ENCODE measurements at regions not wholly inside any gene's neighbourhood (a gene's known extent, or its start where the extent isn't known, plus 50 kb on each side); places are given as distances from the start of the nearest gene placed in this dataset.

- DNase-seq, result no peak
Observed at GRCh38 chr9:79131824-79132377, 439.9 kb upstream of the TLE4 start.

GRCh38 chr9:79134654-79135053 is 437.1 kb upstream of the TLE4 start:
- no peak for DNase-seq

DNA sequence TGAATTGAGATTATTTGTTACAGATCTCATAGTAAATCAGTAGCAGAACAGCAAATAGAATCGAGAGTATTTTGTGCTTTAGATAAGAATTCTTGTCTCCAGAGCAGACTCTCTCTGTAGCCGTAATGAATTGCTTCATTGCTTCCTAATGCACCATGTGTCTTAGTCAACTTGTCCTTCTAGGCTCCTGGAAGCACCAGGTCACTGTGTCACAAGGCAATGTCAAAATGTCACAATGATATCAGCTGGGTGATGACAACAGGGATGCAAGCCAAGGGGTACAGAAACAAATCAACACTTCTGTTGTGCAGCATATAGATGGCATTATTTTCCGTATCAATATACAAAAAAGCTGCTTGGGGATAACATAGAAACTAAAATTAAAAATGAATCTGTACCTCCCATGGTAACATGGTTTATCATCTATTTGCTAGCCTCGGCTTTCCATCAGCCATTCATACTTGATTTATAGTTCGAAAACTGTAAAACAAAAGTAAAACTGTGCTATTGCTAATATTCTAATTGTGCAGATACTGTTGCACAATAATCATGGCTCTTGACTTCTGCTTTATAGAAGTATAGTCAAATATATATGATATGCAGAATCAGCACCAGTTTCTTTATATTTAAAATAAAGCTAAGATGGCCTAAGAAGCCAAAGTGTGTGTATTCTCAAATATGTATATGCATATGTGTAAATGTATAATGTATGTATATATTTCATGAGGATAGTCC is 435.9 kb upstream of the TLE4 start:
- no peak for DNase-seq

GRCh38 chr9:79140751-79141150 is 431.0 kb upstream of the TLE4 start:
- no peak for DNase-seq

DNA sequence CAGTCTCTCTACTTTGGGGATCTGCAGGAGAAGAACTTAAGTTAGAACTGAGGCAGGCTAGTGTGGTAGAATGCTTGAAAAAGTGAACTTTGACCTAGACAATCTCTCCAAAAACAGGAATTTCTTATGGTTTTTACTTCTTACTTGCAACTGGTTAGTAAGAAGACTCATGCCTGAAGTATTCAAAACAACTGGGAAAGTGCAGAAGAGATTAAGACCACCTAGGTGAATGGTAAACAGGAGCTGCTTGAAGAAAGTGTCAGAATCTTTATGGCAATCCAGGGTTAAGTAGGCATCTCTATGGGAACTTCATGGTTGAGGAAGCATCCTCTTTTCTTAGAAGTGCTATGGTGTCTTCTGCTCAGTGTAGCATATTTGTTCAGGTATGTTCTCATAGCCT is 428.6 kb upstream of the TLE4 start:
- no peak for DNase-seq

DNA sequence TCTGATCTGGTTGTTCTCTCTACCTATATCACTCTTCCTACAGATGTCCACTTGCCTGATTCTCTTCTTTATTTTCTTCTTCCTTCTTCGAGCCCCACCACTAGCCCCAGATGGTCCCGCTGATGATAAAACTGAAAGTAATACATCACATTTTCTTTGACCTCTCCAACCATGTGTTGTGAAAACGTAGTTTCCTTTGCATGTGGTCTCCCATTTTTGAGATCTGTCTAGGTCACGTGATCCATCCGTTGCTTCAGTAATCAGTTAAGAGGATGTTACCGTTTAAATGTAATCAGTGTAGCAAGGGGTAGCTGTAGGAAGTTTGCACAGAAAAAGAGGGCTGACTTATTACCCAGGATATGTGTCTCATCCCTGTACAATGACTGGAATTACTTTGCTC is 426.3 kb upstream of the TLE4 start:
- DNase-seq, result no peak

- DNase-seq, result no peak
Observed at GRCh38 chr9:79149585-79149984, 422.2 kb upstream of the TLE4 start.

DNA sequence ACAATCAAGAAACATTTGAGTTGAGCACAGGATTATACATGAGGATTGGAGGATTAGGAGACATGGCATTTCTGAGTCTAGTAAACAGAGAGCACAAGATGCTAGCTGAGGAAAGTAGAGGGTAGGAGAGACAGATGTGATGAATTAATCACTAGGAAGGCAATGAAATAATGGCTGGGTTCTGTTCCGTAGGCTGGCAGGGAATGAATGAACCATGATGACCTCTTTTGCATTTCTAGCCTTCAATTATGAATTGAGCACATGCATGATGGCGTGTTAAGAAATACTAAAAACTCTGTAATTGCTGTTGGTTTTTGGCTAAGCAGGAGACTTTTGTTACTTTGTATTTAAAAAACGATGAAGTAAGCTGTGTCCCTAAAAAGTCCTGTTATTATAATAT is 420.0 kb upstream of the TLE4 start:
- DNase-seq, result no peak

GRCh38 chr9:79152306-79152705 is 419.5 kb upstream of the TLE4 start:
- DNase-seq, result no peak

DNA sequence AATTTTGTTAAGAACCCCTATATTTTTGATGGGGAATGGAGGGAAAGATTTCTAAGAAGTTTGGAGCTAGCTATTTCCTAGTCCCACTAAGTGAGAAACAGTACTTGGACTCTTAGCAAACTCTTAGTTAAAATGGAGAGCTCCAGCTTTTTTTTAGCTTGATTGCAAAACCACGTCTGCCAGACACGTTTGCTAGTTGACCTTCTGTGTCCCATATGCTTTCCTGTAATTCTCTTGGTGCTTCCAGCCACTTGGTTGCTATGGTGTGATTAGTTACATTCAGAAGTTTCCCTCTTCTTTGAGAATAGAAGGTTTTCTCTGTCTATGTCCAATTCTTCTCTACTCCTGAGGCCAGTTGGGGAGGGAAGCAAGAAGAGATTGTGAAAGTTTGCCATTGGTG is 417.0 kb upstream of the TLE4 start:
- no peak for DNase-seq

- DNase-seq, result no peak
Observed at GRCh38 chr9:79155308-79155707, 416.5 kb upstream of the TLE4 start.

GRCh38 chr9:79163544-79163943 is 408.2 kb upstream of the TLE4 start:
- no peak for DNase-seq

GRCh38 chr9:79164406-79164805 is 407.4 kb upstream of the TLE4 start:
- DNase-seq, result no peak

DNA sequence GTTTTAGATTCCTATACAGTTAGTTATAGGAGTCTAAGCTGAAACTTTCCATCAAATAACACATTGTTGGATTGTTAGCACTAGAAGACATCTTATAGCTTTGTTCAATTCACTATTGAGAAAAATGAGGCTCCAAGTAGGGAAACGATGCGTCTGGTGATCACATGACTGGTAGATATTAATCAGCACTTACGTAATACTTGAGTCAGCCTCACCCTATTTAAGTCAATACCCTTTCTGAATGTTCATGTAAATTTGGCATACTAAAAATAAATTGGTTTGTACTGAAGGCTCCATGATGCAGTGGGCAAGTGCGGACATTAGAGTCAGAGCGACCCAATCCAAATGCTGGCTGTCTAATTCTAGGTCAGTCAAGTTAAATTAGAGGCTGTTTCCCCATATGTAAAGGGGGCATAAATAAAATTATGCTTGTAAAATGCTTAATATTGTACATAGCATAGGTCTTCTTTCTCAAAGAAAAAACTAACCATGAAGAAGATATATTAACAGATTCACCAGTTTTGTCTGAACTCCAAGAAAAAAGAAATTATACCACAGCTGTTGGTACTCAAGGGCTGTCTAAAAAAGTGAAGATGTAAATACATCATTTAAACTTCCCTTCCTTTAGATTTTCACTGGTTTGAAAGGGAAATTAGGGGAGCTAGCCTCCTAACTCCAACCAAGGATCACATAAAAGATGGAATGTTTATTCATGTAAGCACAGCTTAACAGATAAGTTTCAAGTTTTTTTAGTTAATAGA is 406.6 kb upstream of the TLE4 start:
- no peak for DNase-seq

DNA sequence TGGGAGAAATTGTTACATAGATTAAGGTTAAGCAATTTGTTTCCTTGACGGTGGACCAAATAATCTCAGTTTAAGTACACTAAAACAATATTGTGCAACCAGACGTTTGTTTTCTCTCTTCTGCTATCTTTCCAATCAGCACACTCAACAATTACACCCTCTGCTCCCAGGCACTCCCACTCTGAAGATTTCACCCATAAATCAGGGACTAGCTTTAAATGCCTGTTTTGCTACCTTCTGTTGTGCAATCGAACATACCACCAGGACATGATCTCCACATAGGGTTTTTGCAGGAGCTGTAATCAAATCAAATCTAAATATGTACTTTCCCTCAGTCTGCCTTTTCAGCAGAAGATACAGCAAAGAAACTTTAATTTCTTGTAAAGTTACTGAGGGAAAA is 405.8 kb upstream of the TLE4 start:
- DNase-seq, result no peak

- no peak for DNase-seq
Observed at GRCh38 chr9:79170643-79171042, 401.1 kb upstream of the TLE4 start.

- DNase-seq, result no peak
Observed at GRCh38 chr9:79173932-79174331, 397.8 kb upstream of the TLE4 start.

DNA sequence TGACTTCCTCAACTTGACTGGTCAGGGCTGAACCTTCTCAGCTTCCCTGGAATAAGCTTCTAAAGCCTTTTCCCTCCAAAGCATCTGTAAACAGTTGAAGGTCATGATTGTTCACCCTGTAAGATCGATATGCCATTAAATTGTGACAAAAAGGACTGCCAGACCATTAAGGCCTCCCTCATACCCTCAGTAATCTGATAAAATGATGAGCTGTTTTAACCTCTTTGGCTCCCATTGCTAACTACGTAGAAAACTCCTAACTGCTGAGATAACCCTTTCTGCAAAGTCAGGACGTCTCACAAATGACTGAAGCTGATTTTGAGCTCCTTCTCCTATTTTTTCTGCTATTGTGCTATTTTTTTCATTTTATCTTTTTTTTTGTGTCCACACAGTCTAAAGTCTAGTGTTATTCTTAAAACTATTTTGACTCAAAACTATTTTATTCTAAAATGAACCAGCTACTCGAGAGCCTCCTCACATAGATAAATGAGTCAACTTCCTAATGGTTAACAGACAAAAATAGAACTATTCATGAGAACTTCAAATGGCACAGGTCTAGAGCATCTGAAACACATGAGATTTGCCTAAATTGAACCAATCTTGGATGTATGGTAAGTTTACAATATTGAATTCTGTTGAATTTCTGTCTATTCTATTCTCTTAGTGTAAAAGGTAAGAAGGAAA is 395.6 kb upstream of the TLE4 start:
- DNase-seq, result no peak

- no peak for DNase-seq
Observed at GRCh38 chr9:79184831-79185230, 386.9 kb upstream of the TLE4 start.

GRCh38 chr9:79185866-79186265 is 385.9 kb upstream of the TLE4 start:
- no peak for DNase-seq

- no peak for DNase-seq
Observed at GRCh38 chr9:79189511-79189924, 382.2 kb upstream of the TLE4 start.

- DNase-seq, result no peak
Observed at GRCh38 chr9:79193001-79193400, 378.8 kb upstream of the TLE4 start.

All from anterior cingulate cortex (tissue), 58 donors.